HCT116 (cell line): ENCODE measurements at regions not wholly inside any gene's neighbourhood (a gene's known extent, or its start where the extent isn't known, plus 50 kb on each side); places are given as distances from the start of the nearest gene placed in this dataset.

Experiments
- ATAC-seq: fragments of 200-7000 bp; cut with Tn5 transposase; 2 replicates; pipeline ENCODE4 v1.9.1; 2020; ENCODE audit warnings: mild to moderate bottlenecking, moderate library complexity
- BruUV-seq: library from RNA; stranded (reverse); fragments of 400-500 nt; replicated peaks from 2 replicates; lab custom pipeline; 2021; lab: Mats Ljungman, UMichigan
- CTCF ChIA-PET: fragments of 300-600 bp; sonication (Branson Sonifier 250); formaldehyde crosslinking; loops from one replicate; lab custom pipeline; 2021; ENCODE audit warnings: antibody characterized with exemption; lab: Charles Lee
- POLR2A ChIA-PET: fragments of 300-600, 350-600 bp; sonication (Branson Sonifier 250); formaldehyde crosslinking; loops from one replicate; lab custom pipeline; 2021; ENCODE audit warnings: antibody characterized with exemption; lab: Charles Lee
- RAD21 ChIA-PET, 2 experiments: fragments of 300-600 bp; sonication (Branson Sonifier 250); formaldehyde crosslinking; loops; one replicate each; lab custom pipeline; 2023; ENCODE audit warnings: low total read pairs in 2 of 2; ENCODE audit not compliant: uncharacterized antibody in 2 of 2, unreplicated experiment in 2 of 2, low non-redundant PET in 1 of 2; lab: Charles Lee
- DNase-seq: peaks from one replicate; pipeline ENCODE4 v3.0.0-alpha.2; 2010; ENCODE audit warnings: low read depth, low spot score
- H2AFZ ChIP-seq: fragments of 200-600 bp; shearing (Covaris generic), sonication (generic); 2 replicates; pipeline ENCODE4 v1.6.1; 2017; ENCODE audit warnings: low read depth, mixed run types, mixed read lengths, antibody characterized with exemption, low read length; ENCODE audit not compliant: poor library complexity, severe bottlenecking
- H3K27ac ChIP-seq: 2 replicates; pipeline ENCODE4 v1.5.1; 2012; ENCODE audit warnings: low read depth, low read length
- H3K27me3 ChIP-seq: fragments of 200-600 bp; sonication (generic); 2 replicates; pipeline ENCODE4 v1.6.1; 2016; ENCODE audit warnings: mixed run types, low read length, mixed read lengths; ENCODE audit not compliant: insufficient read depth
- H3K36me3 ChIP-seq, 2 experiments: fragments of 200-500 bp in 1 of 2; fragments of 200-600 bp in 1 of 2; sonication (Bioruptor generic) in 1 of 2; sonication (generic) in 1 of 2; 2 replicates each; pipeline versions ENCODE4 v1.5.1 to v1.6.1; 2014 to 2016; ENCODE audit warnings: low read length in 2 of 2, inconsistent platforms in 1 of 2, mixed read lengths in 1 of 2, mixed run types in 1 of 2; ENCODE audit not compliant: insufficient read depth in 2 of 2, control insufficient read depth in 1 of 2
- H3K4me1 ChIP-seq, 2 experiments: fragments of 200-600 bp in 1 of 2; sonication (generic) in 1 of 2; 2 replicates each; pipeline versions ENCODE4 v1.5.1 to v1.6.1; 2012 to 2017; ENCODE audit warnings: low read length in 2 of 2, inconsistent platforms in 1 of 2, mild to moderate bottlenecking in 1 of 2, mixed read lengths in 1 of 2, mixed run types in 1 of 2, moderate library complexity in 1 of 2; ENCODE audit not compliant: insufficient read depth in 2 of 2, control insufficient read depth in 1 of 2
- H3K4me2 ChIP-seq: fragments of 200-600 bp; sonication (generic); 2 replicates; pipeline ENCODE4 v1.6.1; 2017; ENCODE audit warnings: mixed run types, low read length, mixed read lengths
- H3K4me3 ChIP-seq, 2 experiments: fragments of 200-600 bp in 1 of 2; sonication (generic) in 1 of 2; replicated peaks in 1 of 2; 2 replicates each; pipeline ENCODE4 v1.5.1; 2011 to 2016; ENCODE audit warnings: low read length in 2 of 2, control low read depth in 1 of 2, low read depth in 1 of 2, mild to moderate bottlenecking in 1 of 2, mixed read lengths in 1 of 2, mixed run types in 1 of 2
- H3K79me2 ChIP-seq: fragments of 200-600 bp; sonication (generic); 2 replicates; pipeline ENCODE4 v1.6.1; 2017; ENCODE audit warnings: mild to moderate bottlenecking, mixed run types, low read length, moderate library complexity, mixed read lengths; ENCODE audit not compliant: insufficient read depth
- H3K9ac ChIP-seq: fragments of 200-600 bp; sonication (generic); 2 replicates; pipeline ENCODE4 v1.6.1; 2016; ENCODE audit warnings: low read length, mixed read lengths
- H3K9me2 ChIP-seq: fragments of 200-600 bp; sonication (generic), shearing (Covaris generic); 2 replicates; pipeline ENCODE4 v1.6.1; 2017; ENCODE audit warnings: mixed run types, mild to moderate bottlenecking, moderate library complexity; ENCODE audit not compliant: insufficient read depth
- H3K9me3 ChIP-seq, 2 experiments: fragments of 200-500 bp in 1 of 2; fragments of 200-600 bp in 1 of 2; sonication (Bioruptor generic) in 1 of 2; sonication (generic) in 1 of 2; 2 replicates each; pipeline ENCODE4 v1.6.1; 2014 to 2017; ENCODE audit warnings: low read length in 2 of 2, mixed read lengths in 2 of 2, inconsistent platforms in 1 of 2, low read depth in 1 of 2, mild to moderate bottlenecking in 1 of 2, mixed run types in 1 of 2, moderate library complexity in 1 of 2; ENCODE audit not compliant: control insufficient read depth in 1 of 2, insufficient read depth in 1 of 2
- H4K20me1 ChIP-seq: fragments of 200-600 bp; sonication (generic), shearing (Covaris generic); 2 replicates; pipeline ENCODE4 v1.6.1; 2017; ENCODE audit warnings: mixed run types, mild to moderate bottlenecking, moderate library complexity; ENCODE audit not compliant: insufficient read depth
- CEBPB ChIP-seq: IDR thresholded peaks from 2 replicates; pipeline ENCODE4 v1.6.1; 2012; ENCODE audit warnings: low read depth
- FOSL1 ChIP-seq: IDR thresholded peaks from 2 replicates; pipeline ENCODE4 v1.6.1; 2012; ENCODE audit warnings: low read depth
- POLR2AphosphoS5 ChIP-seq: IDR thresholded peaks from 2 replicates; pipeline ENCODE4 v1.6.1; 2011; ENCODE audit warnings: mild to moderate bottlenecking, low read depth, low read length, moderate library complexity
- YY1 ChIP-seq: IDR thresholded peaks from 2 replicates; pipeline ENCODE4 v1.6.1; 2011; ENCODE audit warnings: low read length, low read depth, moderate library complexity, mild to moderate bottlenecking; ENCODE audit not compliant: insufficient replicate concordance; ENCODE audit errors: extremely low read depth
- intact Hi-C: fragments of 100-400 bp; cut with micrococcal nuclease; formaldehyde crosslinking; loops from 2 replicates; pipeline ENCODE4 v1.10.0; 2022
- TF ChIP-seq, protein P1 (sequence below), 3 experiments: fragments of 200-600 bp in 1 of 3; sonication (generic) in 1 of 3; IDR thresholded peaks in 2 of 3; conservative IDR thresholded peaks in 1 of 3; 2 replicates each; pipeline ENCODE4 v1.5.1; 2012 to 2017; ENCODE audit warnings: low read depth in 2 of 3, low read length in 2 of 3, antibody characterized with exemption in 1 of 3, borderline replicate concordance in 1 of 3, control low read depth in 1 of 3, mild to moderate bottlenecking in 1 of 3, mixed read lengths in 1 of 3, mixed run types in 1 of 3, moderate library complexity in 1 of 3; ENCODE audit not compliant: insufficient read depth in 1 of 3
- TF ChIP-seq, protein P2 (sequence below): IDR thresholded peaks from 2 replicates; pipeline ENCODE4 v1.6.1; 2012

DNA sequence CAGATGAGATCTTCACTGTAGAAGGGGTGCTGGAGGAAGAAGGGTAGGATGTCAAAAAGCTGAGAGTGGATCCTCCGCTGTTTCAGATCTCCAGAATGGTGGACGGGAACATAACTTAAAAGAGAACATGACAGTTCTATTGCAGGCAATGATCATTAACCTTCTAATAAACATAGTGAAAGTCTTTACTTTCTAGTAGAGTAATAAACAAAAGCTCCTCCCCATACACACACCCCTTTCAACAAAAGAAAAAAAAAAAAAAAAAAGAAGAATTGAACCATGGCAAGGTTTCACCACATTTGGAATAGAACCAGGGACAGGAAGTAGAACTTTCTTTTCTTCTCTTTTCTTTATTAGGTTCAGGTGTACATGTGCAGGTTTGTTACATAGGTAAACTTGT is 768.1 kb upstream of the RIOK2 start:
- Histone ChIP-seq H3K4me1 (no peaks in the 10 kb centered on the region), H3K9me2 (no peaks in the 10 kb centered on the region), H3K9ac (no peak overlapping the region), H3K27me3 (no peaks in the 10 kb centered on the region), H3K79me2 (no peaks in the 10 kb centered on the region), H3K27ac (no peak overlapping the region), H2AFZ (no peak overlapping the region), H4K20me1 (no peaks in the 10 kb centered on the region), H3K4me2 (no peak overlapping the region), H3K4me3 (no peak overlapping the region), H3K9me3 (no peaks in the 10 kb centered on the region), H3K36me3 (no peaks in the 10 kb centered on the region)
- no TSS peak for BruUV-seq
- RAD21 ChIA-PET, result no interaction called here
- TF ChIP-seq YY1, result no peak
- no peak for TF ChIP-seq FOSL1
- no peak for ATAC-seq
- CTCF ChIA-PET, result no interaction called here
- POLR2A ChIA-PET, result no interaction called here
- no peak for DNase-seq
- intact Hi-C loops, result no loop called here

DNA sequence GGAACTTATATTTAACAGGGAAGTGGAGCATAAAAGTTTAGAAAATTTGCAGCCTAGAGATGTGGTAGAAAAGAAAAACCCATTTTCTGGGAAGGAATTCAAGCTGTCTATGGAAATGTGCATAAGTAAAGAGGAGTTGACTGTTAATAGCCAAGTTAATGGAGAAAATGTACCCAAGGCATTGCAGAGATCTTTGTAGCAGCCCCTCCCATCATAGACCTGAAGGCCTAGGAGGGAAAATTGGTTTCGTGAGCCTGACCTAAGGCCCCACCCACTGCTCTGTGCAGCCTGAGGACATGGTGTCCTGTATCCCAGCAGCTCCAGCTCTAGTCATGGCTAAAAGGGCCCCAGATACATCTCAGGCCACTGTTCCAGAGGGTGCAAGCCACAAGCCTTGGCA is 772.4 kb upstream of the RIOK2 start:
- Histone ChIP-seq H3K4me1 (no peaks in the 10 kb centered on the region), H3K27ac (no peak overlapping the region), H3K4me3 (no peak overlapping the region), H3K9me2 (no peaks in the 10 kb centered on the region), H2AFZ (no peak overlapping the region), H3K4me2 (no peak overlapping the region), H3K36me3 (no peaks in the 10 kb centered on the region), H3K9me3 (no peaks in the 10 kb centered on the region), H4K20me1 (no peaks in the 10 kb centered on the region)
- intact Hi-C loops, result no loop called here
- ChIA-PET RAD21 (no interaction called here), POLR2A (no interaction called here)
- ATAC-seq (no peak), DNase-seq (no peak)
- TF ChIP-seq, protein P1, sequence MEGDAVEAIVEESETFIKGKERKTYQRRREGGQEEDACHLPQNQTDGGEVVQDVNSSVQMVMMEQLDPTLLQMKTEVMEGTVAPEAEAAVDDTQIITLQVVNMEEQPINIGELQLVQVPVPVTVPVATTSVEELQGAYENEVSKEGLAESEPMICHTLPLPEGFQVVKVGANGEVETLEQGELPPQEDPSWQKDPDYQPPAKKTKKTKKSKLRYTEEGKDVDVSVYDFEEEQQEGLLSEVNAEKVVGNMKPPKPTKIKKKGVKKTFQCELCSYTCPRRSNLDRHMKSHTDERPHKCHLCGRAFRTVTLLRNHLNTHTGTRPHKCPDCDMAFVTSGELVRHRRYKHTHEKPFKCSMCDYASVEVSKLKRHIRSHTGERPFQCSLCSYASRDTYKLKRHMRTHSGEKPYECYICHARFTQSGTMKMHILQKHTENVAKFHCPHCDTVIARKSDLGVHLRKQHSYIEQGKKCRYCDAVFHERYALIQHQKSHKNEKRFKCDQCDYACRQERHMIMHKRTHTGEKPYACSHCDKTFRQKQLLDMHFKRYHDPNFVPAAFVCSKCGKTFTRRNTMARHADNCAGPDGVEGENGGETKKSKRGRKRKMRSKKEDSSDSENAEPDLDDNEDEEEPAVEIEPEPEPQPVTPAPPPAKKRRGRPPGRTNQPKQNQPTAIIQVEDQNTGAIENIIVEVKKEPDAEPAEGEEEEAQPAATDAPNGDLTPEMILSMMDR (IDR thresholded peaks at IDR 0.05 in 2 of 3, conservative IDR thresholded peaks at IDR 0.05 in 1 of 3; ENCODE audit: borderline replicate concordance in 1 of 3, insufficient read depth in 1 of 3, low read depth in 2 of 3, low read length in 2 of 3), result no peak
- TF ChIP-seq, protein P2, sequence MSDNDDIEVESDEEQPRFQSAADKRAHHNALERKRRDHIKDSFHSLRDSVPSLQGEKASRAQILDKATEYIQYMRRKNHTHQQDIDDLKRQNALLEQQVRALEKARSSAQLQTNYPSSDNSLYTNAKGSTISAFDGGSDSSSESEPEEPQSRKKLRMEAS, result no peak
- TF ChIP-seq CEBPB (no peak), POLR2AphosphoS5 (no peak)
- TF ChIP-seq, all 23 proteins: peak for 0
- CTCF ChIA-PET, result no interaction called here
- no peaks in the 10 kb centered on the region for H3K27me3 ChIP-seq
- no peaks in the 10 kb centered on the region for H3K79me2 ChIP-seq
- BruUV-seq, result no TSS peak
- H3K9ac ChIP-seq, result no peak overlapping the region
